ENCODE measurements at regions not wholly inside any gene's neighbourhood (a gene's known extent, or its start where the extent isn't known, plus 50 kb on each side); places are given as distances from the start of the nearest gene placed in this dataset.

- Histone ChIP-seq H3K79me2 (ENCODE audit: insufficient read depth, low read length) (no peaks in the 10 kb centered on the region), H2AFZ (ENCODE audit: low read depth, low read length, poor library complexity, severe bottlenecking) (no peak overlapping the region), H3K27me3 (ENCODE audit: insufficient read depth, low read length) (no peaks in the 10 kb centered on the region), H4K20me1 (ENCODE audit: insufficient read depth) (no peaks in the 10 kb centered on the region), H3K4me3 (replicated peaks in 1 of 2; ENCODE audit: low read depth in 1 of 2, low read length in 2 of 2) (no peak overlapping the region), H3K4me1 (ENCODE audit: control insufficient read depth in 1 of 2, insufficient read depth in 2 of 2, low read length in 2 of 2) (no peaks in the 10 kb centered on the region), H3K9me2 (ENCODE audit: insufficient read depth) (no peaks in the 10 kb centered on the region), H3K4me2 (ENCODE audit: low read length) (no peak overlapping the region), H3K9me3 (ENCODE audit: control insufficient read depth in 1 of 2, insufficient read depth in 1 of 2, low read depth in 1 of 2, low read length in 2 of 2) (peaks cover 22 to 24% of the 10 kb centered on the region in 2 experiments; a peak in 2 of 4 replicates), H3K36me3 (ENCODE audit: control insufficient read depth in 1 of 2, insufficient read depth in 2 of 2, low read length in 2 of 2) (no peaks in the 10 kb centered on the region), H3K27ac (ENCODE audit: low read depth, low read length) (no peak overlapping the region), H3K9ac (ENCODE audit: low read length) (no peak overlapping the region)
- DNase-seq (ENCODE audit: low read depth, low spot score): no peak
- intact Hi-C loops (cut with micrococcal nuclease): no loop called here
- ATAC-seq: no peak
- POLR2A ChIA-PET: no interaction called here
- RAD21 ChIA-PET (ENCODE audit: low non-redundant PET in 1 of 2, low total read pairs in 2 of 2, uncharacterized antibody in 2 of 2, unreplicated experiment in 2 of 2): no interaction called here
- no TSS peak for BruUV-seq (replicated peaks)
- TF ChIP-seq EZH2phosphoT487 (IDR thresholded peaks at IDR 0.05; ENCODE audit: borderline replicate concordance) (no peak), SIN3A (IDR thresholded peaks at IDR 0.05; ENCODE audit: low read depth) (no peak), POLR2A (IDR thresholded peaks at IDR 0.05; ENCODE audit: borderline replicate concordance, extremely low read depth, insufficient read depth, insufficient read length) (no peak), SRF (IDR thresholded peaks at IDR 0.05; ENCODE audit: low read depth) (no peak), ELF1 (IDR thresholded peaks at IDR 0.05; ENCODE audit: borderline replicate concordance, low read depth) (no peak), RAD21 (IDR thresholded peaks at IDR 0.05; ENCODE audit: low read depth) (no peak), CEBPB (IDR thresholded peaks at IDR 0.05; ENCODE audit: low read depth) (no peak), POLR2AphosphoS5 (IDR thresholded peaks at IDR 0.05; ENCODE audit: low read depth, low read length) (no peak), ZFX (IDR thresholded peaks at IDR 0.05) (no peak), FOSL1 (IDR thresholded peaks at IDR 0.05; ENCODE audit: low read depth) (no peak), SP1 (IDR thresholded peaks at IDR 0.05; ENCODE audit: low read depth) (no peak), TCF7L2 (IDR thresholded peaks at IDR 0.05; ENCODE audit: borderline replicate concordance, extremely low read depth, insufficient read depth, insufficient read length) (no peak), EGR1 (IDR thresholded peaks at IDR 0.05; ENCODE audit: low read depth) (no peak), ZNF274 (IDR thresholded peaks at IDR 0.05; ENCODE audit: low read depth, low read length) (no peak)
- TF ChIP-seq, protein P1, sequence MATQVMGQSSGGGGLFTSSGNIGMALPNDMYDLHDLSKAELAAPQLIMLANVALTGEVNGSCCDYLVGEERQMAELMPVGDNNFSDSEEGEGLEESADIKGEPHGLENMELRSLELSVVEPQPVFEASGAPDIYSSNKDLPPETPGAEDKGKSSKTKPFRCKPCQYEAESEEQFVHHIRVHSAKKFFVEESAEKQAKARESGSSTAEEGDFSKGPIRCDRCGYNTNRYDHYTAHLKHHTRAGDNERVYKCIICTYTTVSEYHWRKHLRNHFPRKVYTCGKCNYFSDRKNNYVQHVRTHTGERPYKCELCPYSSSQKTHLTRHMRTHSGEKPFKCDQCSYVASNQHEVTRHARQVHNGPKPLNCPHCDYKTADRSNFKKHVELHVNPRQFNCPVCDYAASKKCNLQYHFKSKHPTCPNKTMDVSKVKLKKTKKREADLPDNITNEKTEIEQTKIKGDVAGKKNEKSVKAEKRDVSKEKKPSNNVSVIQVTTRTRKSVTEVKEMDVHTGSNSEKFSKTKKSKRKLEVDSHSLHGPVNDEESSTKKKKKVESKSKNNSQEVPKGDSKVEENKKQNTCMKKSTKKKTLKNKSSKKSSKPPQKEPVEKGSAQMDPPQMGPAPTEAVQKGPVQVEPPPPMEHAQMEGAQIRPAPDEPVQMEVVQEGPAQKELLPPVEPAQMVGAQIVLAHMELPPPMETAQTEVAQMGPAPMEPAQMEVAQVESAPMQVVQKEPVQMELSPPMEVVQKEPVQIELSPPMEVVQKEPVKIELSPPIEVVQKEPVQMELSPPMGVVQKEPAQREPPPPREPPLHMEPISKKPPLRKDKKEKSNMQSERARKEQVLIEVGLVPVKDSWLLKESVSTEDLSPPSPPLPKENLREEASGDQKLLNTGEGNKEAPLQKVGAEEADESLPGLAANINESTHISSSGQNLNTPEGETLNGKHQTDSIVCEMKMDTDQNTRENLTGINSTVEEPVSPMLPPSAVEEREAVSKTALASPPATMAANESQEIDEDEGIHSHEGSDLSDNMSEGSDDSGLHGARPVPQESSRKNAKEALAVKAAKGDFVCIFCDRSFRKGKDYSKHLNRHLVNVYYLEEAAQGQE (IDR thresholded peaks at IDR 0.05; ENCODE audit: low read depth): no peak
- TF ChIP-seq, protein P2, sequence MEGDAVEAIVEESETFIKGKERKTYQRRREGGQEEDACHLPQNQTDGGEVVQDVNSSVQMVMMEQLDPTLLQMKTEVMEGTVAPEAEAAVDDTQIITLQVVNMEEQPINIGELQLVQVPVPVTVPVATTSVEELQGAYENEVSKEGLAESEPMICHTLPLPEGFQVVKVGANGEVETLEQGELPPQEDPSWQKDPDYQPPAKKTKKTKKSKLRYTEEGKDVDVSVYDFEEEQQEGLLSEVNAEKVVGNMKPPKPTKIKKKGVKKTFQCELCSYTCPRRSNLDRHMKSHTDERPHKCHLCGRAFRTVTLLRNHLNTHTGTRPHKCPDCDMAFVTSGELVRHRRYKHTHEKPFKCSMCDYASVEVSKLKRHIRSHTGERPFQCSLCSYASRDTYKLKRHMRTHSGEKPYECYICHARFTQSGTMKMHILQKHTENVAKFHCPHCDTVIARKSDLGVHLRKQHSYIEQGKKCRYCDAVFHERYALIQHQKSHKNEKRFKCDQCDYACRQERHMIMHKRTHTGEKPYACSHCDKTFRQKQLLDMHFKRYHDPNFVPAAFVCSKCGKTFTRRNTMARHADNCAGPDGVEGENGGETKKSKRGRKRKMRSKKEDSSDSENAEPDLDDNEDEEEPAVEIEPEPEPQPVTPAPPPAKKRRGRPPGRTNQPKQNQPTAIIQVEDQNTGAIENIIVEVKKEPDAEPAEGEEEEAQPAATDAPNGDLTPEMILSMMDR (IDR thresholded peaks at IDR 0.05 in 2 of 3, conservative IDR thresholded peaks at IDR 0.05 in 1 of 3; ENCODE audit: borderline replicate concordance in 1 of 3, insufficient read depth in 1 of 3, low read depth in 2 of 3, low read length in 2 of 3): no peak
- TF ChIP-seq, protein P3, sequence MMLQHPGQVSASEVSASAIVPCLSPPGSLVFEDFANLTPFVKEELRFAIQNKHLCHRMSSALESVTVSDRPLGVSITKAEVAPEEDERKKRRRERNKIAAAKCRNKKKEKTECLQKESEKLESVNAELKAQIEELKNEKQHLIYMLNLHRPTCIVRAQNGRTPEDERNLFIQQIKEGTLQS (IDR thresholded peaks at IDR 0.05): no peak
- TF ChIP-seq, protein P4, sequence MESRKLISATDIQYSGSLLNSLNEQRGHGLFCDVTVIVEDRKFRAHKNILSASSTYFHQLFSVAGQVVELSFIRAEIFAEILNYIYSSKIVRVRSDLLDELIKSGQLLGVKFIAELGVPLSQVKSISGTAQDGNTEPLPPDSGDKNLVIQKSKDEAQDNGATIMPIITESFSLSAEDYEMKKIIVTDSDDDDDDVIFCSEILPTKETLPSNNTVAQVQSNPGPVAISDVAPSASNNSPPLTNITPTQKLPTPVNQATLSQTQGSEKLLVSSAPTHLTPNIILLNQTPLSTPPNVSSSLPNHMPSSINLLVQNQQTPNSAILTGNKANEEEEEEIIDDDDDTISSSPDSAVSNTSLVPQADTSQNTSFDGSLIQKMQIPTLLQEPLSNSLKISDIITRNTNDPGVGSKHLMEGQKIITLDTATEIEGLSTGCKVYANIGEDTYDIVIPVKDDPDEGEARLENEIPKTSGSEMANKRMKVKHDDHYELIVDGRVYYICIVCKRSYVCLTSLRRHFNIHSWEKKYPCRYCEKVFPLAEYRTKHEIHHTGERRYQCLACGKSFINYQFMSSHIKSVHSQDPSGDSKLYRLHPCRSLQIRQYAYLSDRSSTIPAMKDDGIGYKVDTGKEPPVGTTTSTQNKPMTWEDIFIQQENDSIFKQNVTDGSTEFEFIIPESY (IDR thresholded peaks at IDR 0.05; ENCODE audit: extremely low read depth, insufficient replicate concordance, low read length): no peak
- CTCF ChIA-PET: no interaction called here
Observed at GRCh38 chr15:26065723-26066122, 202.6 kb upstream of the ATP10A start.
